WTC11 (cell line): ENCODE measurements at regions not wholly inside any gene's neighbourhood (a gene's known extent, or its start where the extent isn't known, plus 50 kb on each side); places are given as distances from the start of the nearest gene placed in this dataset.

Experiments
- ATAC-seq: fragments of 200-7000 bp; cut with Tn5 transposase; 2 replicates; pipeline ENCODE4 v1.10.0; 2021; ENCODE audit warnings: mild to moderate bottlenecking, moderate library complexity
- CTCF ChIA-PET: fragments of 300-600 bp; sonication (Branson Sonifier 250); formaldehyde crosslinking; loops from one replicate; lab custom pipeline; 2021; ENCODE audit warnings: antibody characterized with exemption; lab: Charles Lee
- POLR2A ChIA-PET: fragments of 350-600 bp; sonication (Branson Sonifier 250); formaldehyde crosslinking; loops from one replicate; lab custom pipeline; 2021; ENCODE audit warnings: antibody characterized with exemption; lab: Charles Lee
- DNase-seq: peaks from one replicate; pipeline ENCODE4 v3.0.0; 2021; ENCODE audit warnings: low spot score
- H3K27ac Mint-ChIP-seq: 2 replicates; pipeline ENCODE4 v1.8.0; 2021; ENCODE audit warnings: mixed read lengths
- H3K27me3 Mint-ChIP-seq: 2 replicates; pipeline ENCODE4 v1.8.0; 2021; ENCODE audit warnings: low read depth, mild to moderate bottlenecking, moderate library complexity, mixed read lengths
- H3K36me3 Mint-ChIP-seq: 2 replicates; pipeline ENCODE4 v1.8.0; 2021; ENCODE audit warnings: mixed read lengths
- H3K4me1 Mint-ChIP-seq: 2 replicates; pipeline ENCODE4 v1.8.0; 2022; ENCODE audit warnings: mixed read lengths
- H3K4me3 Mint-ChIP-seq: 2 replicates; pipeline ENCODE4 v1.8.0; 2021; ENCODE audit warnings: mild to moderate bottlenecking, moderate library complexity, mixed read lengths
- H3K9me3 Mint-ChIP-seq: 2 replicates; pipeline ENCODE4 v1.8.0; 2021; ENCODE audit warnings: mixed read lengths
- AFF4 ChIP-seq: sonication (generic); formaldehyde crosslinking; IDR thresholded peaks from 2 replicates; pipeline ENCODE4 v1.8.1; 2023; ENCODE audit warnings: mild to moderate bottlenecking, missing genetic modification reagents, borderline replicate concordance
- ATF3 ChIP-seq: sonication (generic); formaldehyde crosslinking; conservative IDR thresholded peaks from 2 replicates; pipeline ENCODE4 v1.8.1; 2022; ENCODE audit warnings: mild to moderate bottlenecking, missing genetic modification reagents
- CBFB ChIP-seq: sonication (generic); formaldehyde crosslinking; IDR thresholded peaks from 2 replicates; pipeline ENCODE4 v1.8.1; 2022; ENCODE audit warnings: mild to moderate bottlenecking, low read depth, missing genetic modification reagents
- FOXJ3 ChIP-seq: sonication (generic); formaldehyde crosslinking; IDR thresholded peaks from 2 replicates; pipeline ENCODE4 v1.9.0; 2021; ENCODE audit warnings: missing genetic modification reagents, mild to moderate bottlenecking, borderline replicate concordance
- FOXK1 ChIP-seq: sonication (generic); formaldehyde crosslinking; IDR thresholded peaks from 2 replicates; pipeline ENCODE4 v1.8.0; 2022; ENCODE audit warnings: mild to moderate bottlenecking, moderate library complexity, missing genetic modification reagents
- FOXP1 ChIP-seq: sonication (generic); formaldehyde crosslinking; IDR thresholded peaks from 2 replicates; pipeline ENCODE4 v1.8.0; 2022; ENCODE audit warnings: missing genetic modification reagents, mild to moderate bottlenecking, moderate library complexity, borderline replicate concordance
- JUN ChIP-seq: sonication (generic); formaldehyde crosslinking; IDR thresholded peaks from 2 replicates; pipeline ENCODE4 v1.8.0; 2023; ENCODE audit warnings: mild to moderate bottlenecking, missing genetic modification reagents
- NFATC4 ChIP-seq: fragments of 250-450 bp; sonication (Bioruptor Pico); IDR thresholded peaks from 2 replicates; pipeline ENCODE4 v1.9.0; 2021; ENCODE audit warnings: mild to moderate bottlenecking
- PRRX2 ChIP-seq: fragments of 250-450 bp; sonication (Bioruptor Pico); IDR thresholded peaks from 2 replicates; pipeline ENCODE4 v1.8.0; 2021; ENCODE audit warnings: mild to moderate bottlenecking
- RELA ChIP-seq: sonication (generic); formaldehyde crosslinking; IDR thresholded peaks from 2 replicates; pipeline ENCODE4 v1.8.1; 2022; ENCODE audit warnings: missing genetic modification reagents, mild to moderate bottlenecking, borderline replicate concordance
- ZBTB21 ChIP-seq: sonication (generic); formaldehyde crosslinking; IDR thresholded peaks from 2 replicates; pipeline ENCODE4 v1.8.1; 2023; ENCODE audit warnings: mild to moderate bottlenecking, missing genetic modification reagents, borderline replicate concordance
- ZNF121 ChIP-seq: sonication (generic); formaldehyde crosslinking; IDR thresholded peaks from 2 replicates; pipeline ENCODE4 v1.8.0; 2023; ENCODE audit warnings: missing genetic modification reagents
- ZNF281 ChIP-seq: sonication (generic); formaldehyde crosslinking; IDR thresholded peaks from 2 replicates; pipeline ENCODE4 v1.8.0; 2023; ENCODE audit warnings: mild to moderate bottlenecking, missing genetic modification reagents
- ZNF423 ChIP-seq: fragments of 250-450 bp; sonication (Bioruptor Pico); IDR thresholded peaks from 2 replicates; pipeline ENCODE4 v2.1.2; 2022; ENCODE audit warnings: mild to moderate bottlenecking, moderate library complexity
- TF ChIP-seq, protein P1 (sequence below): fragments of 250-450 bp; sonication (Bioruptor Pico); IDR thresholded peaks from 2 replicates; pipeline ENCODE4 v1.8.0; 2021; ENCODE audit warnings: mild to moderate bottlenecking
- TF ChIP-seq, protein P2 (sequence below): sonication (generic); formaldehyde crosslinking; IDR thresholded peaks from 2 replicates; pipeline ENCODE4 v1.8.0; 2022; ENCODE audit warnings: mild to moderate bottlenecking, missing genetic modification reagents
- TF ChIP-seq, protein P3 (sequence below): sonication (generic); formaldehyde crosslinking; IDR thresholded peaks from 2 replicates; pipeline ENCODE4 v1.8.1; 2022; ENCODE audit warnings: low read depth, mild to moderate bottlenecking, moderate library complexity, missing genetic modification reagents, borderline replicate concordance
- TF ChIP-seq, protein P4 (sequence below): fragments of 250-450 bp; sonication (Bioruptor Pico); IDR thresholded peaks from 2 replicates; pipeline ENCODE4 v1.9.0; 2021; ENCODE audit warnings: mild to moderate bottlenecking, borderline replicate concordance

DNA sequence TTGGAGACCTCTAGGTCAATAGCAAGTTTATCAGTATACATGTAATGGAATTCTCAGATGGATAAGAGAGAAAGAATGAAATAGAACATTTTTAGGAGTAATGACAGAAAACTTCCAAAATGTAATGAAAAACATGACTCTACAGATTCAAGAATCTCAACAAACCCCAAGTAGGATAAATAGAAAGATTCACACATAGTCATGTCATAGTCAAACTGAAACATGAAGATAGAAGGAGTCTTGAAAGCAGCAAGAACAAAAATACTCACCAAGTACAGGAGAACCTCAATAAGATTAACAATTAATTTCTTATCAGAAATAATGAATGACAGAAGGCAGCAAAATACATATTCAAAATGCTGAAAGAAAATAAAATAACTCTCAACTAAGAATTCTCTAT, 164.5 kb downstream of the SPATA31D1 start:
- POLR2A ChIA-PET, result no interaction called here
- TF ChIP-seq CBFB, result no peak
- TF ChIP-seq ATF3 (CRISPR knock-in tag), result no peak
- TF ChIP-seq NFATC4, result no peak
- TF ChIP-seq AFF4, result no peak
- TF ChIP-seq ZBTB21 (CRISPR knock-in tag), result no peak
- TF ChIP-seq, all 79 proteins: peak for 0
- Mint-ChIP-seq H3K4me1 (peaks cover 14% of the 10 kb centered on the region), H3K27ac (no peak overlapping the region), H3K36me3 (no peaks in the 10 kb centered on the region), H3K27me3 (no peaks in the 10 kb centered on the region), H3K4me3 (no peak overlapping the region), H3K9me3 (no peaks in the 10 kb centered on the region)
- ATAC-seq, result no peak
- CTCF ChIA-PET, result no interaction called here
- no peak for DNase-seq

DNA sequence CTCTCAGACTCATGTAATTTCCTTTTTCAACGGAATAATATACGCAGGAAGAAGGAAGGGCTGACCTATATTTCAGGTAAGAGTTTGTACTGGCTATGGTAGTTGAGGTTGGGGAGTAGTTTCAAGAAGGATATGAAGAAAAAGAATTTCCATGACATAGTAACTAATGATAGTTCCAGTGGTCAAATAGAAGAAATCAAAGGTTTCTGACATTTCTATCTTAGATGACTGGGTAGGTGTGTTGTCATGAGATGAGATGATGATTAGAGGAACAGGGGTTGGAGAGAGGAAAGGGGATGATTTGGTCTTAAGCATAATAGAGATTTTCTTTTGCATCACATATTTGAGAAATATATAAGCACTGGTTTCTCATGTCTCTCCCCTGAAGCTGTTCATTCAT, 166.0 kb downstream of the SPATA31D1 start:
- CTCF ChIA-PET, result no interaction called here
- no peak for ATAC-seq
- Mint-ChIP-seq H3K27ac (no peak overlapping the region), H3K27me3 (no peaks in the 10 kb centered on the region), H3K9me3 (no peaks in the 10 kb centered on the region), H3K4me1 (peaks cover 14% of the 10 kb centered on the region), H3K36me3 (no peaks in the 10 kb centered on the region), H3K4me3 (no peak overlapping the region)
- TF ChIP-seq, protein P1, sequence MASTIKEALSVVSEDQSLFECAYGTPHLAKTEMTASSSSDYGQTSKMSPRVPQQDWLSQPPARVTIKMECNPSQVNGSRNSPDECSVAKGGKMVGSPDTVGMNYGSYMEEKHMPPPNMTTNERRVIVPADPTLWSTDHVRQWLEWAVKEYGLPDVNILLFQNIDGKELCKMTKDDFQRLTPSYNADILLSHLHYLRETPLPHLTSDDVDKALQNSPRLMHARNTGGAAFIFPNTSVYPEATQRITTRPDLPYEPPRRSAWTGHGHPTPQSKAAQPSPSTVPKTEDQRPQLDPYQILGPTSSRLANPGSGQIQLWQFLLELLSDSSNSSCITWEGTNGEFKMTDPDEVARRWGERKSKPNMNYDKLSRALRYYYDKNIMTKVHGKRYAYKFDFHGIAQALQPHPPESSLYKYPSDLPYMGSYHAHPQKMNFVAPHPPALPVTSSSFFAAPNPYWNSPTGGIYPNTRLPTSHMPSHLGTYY, result no peak
- TF ChIP-seq JUN (CRISPR knock-in tag) (no peak), ZNF281 (CRISPR knock-in tag) (no peak), FOXK1 (CRISPR knock-in tag) (no peak), ZNF121 (CRISPR knock-in tag) (no peak), ZNF423 (CRISPR knock-in tag) (no peak), ATF3 (CRISPR knock-in tag) (no peak), FOXJ3 (no peak)
- TF ChIP-seq, protein P2, sequence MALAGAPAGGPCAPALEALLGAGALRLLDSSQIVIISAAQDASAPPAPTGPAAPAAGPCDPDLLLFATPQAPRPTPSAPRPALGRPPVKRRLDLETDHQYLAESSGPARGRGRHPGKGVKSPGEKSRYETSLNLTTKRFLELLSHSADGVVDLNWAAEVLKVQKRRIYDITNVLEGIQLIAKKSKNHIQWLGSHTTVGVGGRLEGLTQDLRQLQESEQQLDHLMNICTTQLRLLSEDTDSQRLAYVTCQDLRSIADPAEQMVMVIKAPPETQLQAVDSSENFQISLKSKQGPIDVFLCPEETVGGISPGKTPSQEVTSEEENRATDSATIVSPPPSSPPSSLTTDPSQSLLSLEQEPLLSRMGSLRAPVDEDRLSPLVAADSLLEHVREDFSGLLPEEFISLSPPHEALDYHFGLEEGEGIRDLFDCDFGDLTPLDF (CRISPR knock-in tag), result no peak
- DNase-seq, result no peak
- POLR2A ChIA-PET, result no interaction called here

GRCh38 chr9:82161876-82162275, 173.3 kb downstream of the SPATA31D1 start:
- Mint-ChIP-seq H3K27me3 (no peaks in the 10 kb centered on the region; the same call in 1 of the 2 replicates), H3K4me1 (peaks cover 4% of the 10 kb centered on the region), H3K36me3 (no peaks in the 10 kb centered on the region), H3K9me3 (peaks cover 14% of the 10 kb centered on the region), H3K27ac (no peak overlapping the region), H3K4me3 (no peak overlapping the region)
- ChIA-PET POLR2A (no interaction called here), CTCF (no interaction called here)
- DNase-seq, result no peak
- no peak for ATAC-seq
- TF ChIP-seq, protein P3, sequence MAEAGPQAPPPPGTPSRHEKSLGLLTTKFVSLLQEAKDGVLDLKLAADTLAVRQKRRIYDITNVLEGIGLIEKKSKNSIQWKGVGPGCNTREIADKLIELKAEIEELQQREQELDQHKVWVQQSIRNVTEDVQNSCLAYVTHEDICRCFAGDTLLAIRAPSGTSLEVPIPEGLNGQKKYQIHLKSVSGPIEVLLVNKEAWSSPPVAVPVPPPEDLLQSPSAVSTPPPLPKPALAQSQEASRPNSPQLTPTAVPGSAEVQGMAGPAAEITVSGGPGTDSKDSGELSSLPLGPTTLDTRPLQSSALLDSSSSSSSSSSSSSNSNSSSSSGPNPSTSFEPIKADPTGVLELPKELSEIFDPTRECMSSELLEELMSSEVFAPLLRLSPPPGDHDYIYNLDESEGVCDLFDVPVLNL, result no peak
- no peak for TF ChIP-seq PRRX2 (CRISPR knock-in tag)
- no peak for TF ChIP-seq ZNF423 (CRISPR knock-in tag)
- no peak for TF ChIP-seq RELA (CRISPR knock-in tag)
- TF ChIP-seq FOXP1 (CRISPR knock-in tag), result no peak
- TF ChIP-seq, protein P4, sequence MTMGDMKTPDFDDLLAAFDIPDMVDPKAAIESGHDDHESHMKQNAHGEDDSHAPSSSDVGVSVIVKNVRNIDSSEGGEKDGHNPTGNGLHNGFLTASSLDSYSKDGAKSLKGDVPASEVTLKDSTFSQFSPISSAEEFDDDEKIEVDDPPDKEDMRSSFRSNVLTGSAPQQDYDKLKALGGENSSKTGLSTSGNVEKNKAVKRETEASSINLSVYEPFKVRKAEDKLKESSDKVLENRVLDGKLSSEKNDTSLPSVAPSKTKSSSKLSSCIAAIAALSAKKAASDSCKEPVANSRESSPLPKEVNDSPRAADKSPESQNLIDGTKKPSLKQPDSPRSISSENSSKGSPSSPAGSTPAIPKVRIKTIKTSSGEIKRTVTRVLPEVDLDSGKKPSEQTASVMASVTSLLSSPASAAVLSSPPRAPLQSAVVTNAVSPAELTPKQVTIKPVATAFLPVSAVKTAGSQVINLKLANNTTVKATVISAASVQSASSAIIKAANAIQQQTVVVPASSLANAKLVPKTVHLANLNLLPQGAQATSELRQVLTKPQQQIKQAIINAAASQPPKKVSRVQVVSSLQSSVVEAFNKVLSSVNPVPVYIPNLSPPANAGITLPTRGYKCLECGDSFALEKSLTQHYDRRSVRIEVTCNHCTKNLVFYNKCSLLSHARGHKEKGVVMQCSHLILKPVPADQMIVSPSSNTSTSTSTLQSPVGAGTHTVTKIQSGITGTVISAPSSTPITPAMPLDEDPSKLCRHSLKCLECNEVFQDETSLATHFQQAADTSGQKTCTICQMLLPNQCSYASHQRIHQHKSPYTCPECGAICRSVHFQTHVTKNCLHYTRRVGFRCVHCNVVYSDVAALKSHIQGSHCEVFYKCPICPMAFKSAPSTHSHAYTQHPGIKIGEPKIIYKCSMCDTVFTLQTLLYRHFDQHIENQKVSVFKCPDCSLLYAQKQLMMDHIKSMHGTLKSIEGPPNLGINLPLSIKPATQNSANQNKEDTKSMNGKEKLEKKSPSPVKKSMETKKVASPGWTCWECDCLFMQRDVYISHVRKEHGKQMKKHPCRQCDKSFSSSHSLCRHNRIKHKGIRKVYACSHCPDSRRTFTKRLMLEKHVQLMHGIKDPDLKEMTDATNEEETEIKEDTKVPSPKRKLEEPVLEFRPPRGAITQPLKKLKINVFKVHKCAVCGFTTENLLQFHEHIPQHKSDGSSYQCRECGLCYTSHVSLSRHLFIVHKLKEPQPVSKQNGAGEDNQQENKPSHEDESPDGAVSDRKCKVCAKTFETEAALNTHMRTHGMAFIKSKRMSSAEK (CRISPR knock-in tag), result no peak
